ENCODE measurements at regions not wholly inside any gene's neighbourhood (a gene's known extent, or its start where the extent isn't known, plus 50 kb on each side); places are given as distances from the start of the nearest gene placed in this dataset.

GRCh38 chr4:133476063-133476462, 327.0 kb downstream of the PCDH10 start:
- no peak for DNase-seq (ENCODE audit: low read depth, low spot score)

GRCh38 chr4:133474501-133474900, 325.4 kb downstream of the PCDH10 start:
- DNase-seq (ENCODE audit: low read depth, low spot score) = no peak

- no peak for DNase-seq (ENCODE audit: low read depth, low spot score)
Observed at GRCh38 chr4:133472244-133472643, 323.1 kb downstream of the PCDH10 start.

- no peak for DNase-seq (ENCODE audit: low read depth, low spot score)
Observed at GRCh38 chr4:133467290-133467947, 318.3 kb downstream of the PCDH10 start.

- DNase-seq (ENCODE audit: low read depth, low spot score) = no peak
Observed at GRCh38 chr4:133465022-133465421, 315.9 kb downstream of the PCDH10 start.

GRCh38 chr4:133464311-133464710, 315.2 kb downstream of the PCDH10 start:
- DNase-seq (ENCODE audit: low read depth, low spot score) = no peak

- no peak for DNase-seq (ENCODE audit: low read depth, low spot score)
Observed at GRCh38 chr4:133452678-133453077, 303.6 kb downstream of the PCDH10 start.

GRCh38 chr4:133450813-133451212, 301.7 kb downstream of the PCDH10 start:
- DNase-seq (ENCODE audit: low read depth, low spot score) = no peak

- DNase-seq (ENCODE audit: low read depth, low spot score) = no peak
Observed at GRCh38 chr4:133440404-133440803, 291.3 kb downstream of the PCDH10 start.

GRCh38 chr4:133439830-133440229, 290.7 kb downstream of the PCDH10 start:
- DNase-seq (ENCODE audit: low read depth, low spot score) = no peak

- DNase-seq (ENCODE audit: low read depth, low spot score) = no peak
Observed at GRCh38 chr4:133424605-133425004, 275.5 kb downstream of the PCDH10 start.

- no peak for DNase-seq (ENCODE audit: low read depth, low spot score)
Observed at GRCh38 chr4:133403913-133404312, 254.8 kb downstream of the PCDH10 start.

- DNase-seq (ENCODE audit: low read depth, low spot score) = no peak
Observed at GRCh38 chr4:133402616-133403015, 253.5 kb downstream of the PCDH10 start.

- no peak for DNase-seq (ENCODE audit: low read depth, low spot score)
Observed at GRCh38 chr4:133394971-133395627, 246.0 kb downstream of the PCDH10 start.

GRCh38 chr4:133390198-133390855, 241.2 kb downstream of the PCDH10 start:
- DNase-seq (ENCODE audit: low read depth, low spot score) = no peak

GRCh38 chr4:133389029-133389428, 239.9 kb downstream of the PCDH10 start:
- no peak for DNase-seq (ENCODE audit: low read depth, low spot score)

- no peak for DNase-seq (ENCODE audit: low read depth, low spot score)
Observed at GRCh38 chr4:133385161-133385954, 236.3 kb downstream of the PCDH10 start.

GRCh38 chr4:133379681-133380438, 230.8 kb downstream of the PCDH10 start:
- no peak for DNase-seq (ENCODE audit: low read depth, low spot score)

- no peak for DNase-seq (ENCODE audit: low read depth, low spot score)
Observed at GRCh38 chr4:133377286-133377685, 228.2 kb downstream of the PCDH10 start.

- DNase-seq (ENCODE audit: low read depth, low spot score) = no peak
Observed at GRCh38 chr4:133372699-133373098, 223.6 kb downstream of the PCDH10 start.

GRCh38 chr4:133355633-133356032, 206.5 kb downstream of the PCDH10 start:
- DNase-seq (ENCODE audit: low read depth, low spot score) = no peak
